Liver (tissue), 8 donors: ENCODE measurements at regions not wholly inside any gene's neighbourhood (a gene's known extent, or its start where the extent isn't known, plus 50 kb on each side); places are given as distances from the start of the nearest gene placed in this dataset.

Experiments used
- DNase-seq: peaks from one replicate; pipeline ENCODE4 v3.0.0-alpha.2; 2017; ENCODE audit warnings: low spot score
- H3K27ac ChIP-seq, 2 donors: one replicate each; pipeline ENCODE4 v1.7.0; 2013; ENCODE audit warnings: inconsistent platforms in 2 of 2, low read length in 2 of 2, control low read depth in 1 of 2, low read depth in 1 of 2, mild to moderate bottlenecking in 1 of 2
- H3K27me3 ChIP-seq, 4 donors: one replicate each; pipeline versions ENCODE4 v1.6.1 to v1.7.0; 2013; ENCODE audit warnings: low read length in 3 of 4, inconsistent platforms in 1 of 4, mild to moderate bottlenecking in 1 of 4, moderate library complexity in 1 of 4; ENCODE audit not compliant: control insufficient read depth in 4 of 4, insufficient read depth in 4 of 4
- H3K36me3 ChIP-seq, 4 donors: one replicate each; pipeline versions ENCODE4 v1.6.1 to v1.7.0; 2013; ENCODE audit warnings: low read length in 3 of 4, mild to moderate bottlenecking in 3 of 4, low read depth in 1 of 4, moderate library complexity in 1 of 4; ENCODE audit not compliant: control insufficient read depth in 4 of 4, insufficient read depth in 3 of 4
- H3K4me1 ChIP-seq, 4 donors: one replicate each; pipeline versions ENCODE4 v1.6.1 to v1.7.0; 2013; ENCODE audit warnings: low read length in 3 of 4, mild to moderate bottlenecking in 3 of 4, moderate library complexity in 1 of 4; ENCODE audit not compliant: control insufficient read depth in 4 of 4, insufficient read depth in 4 of 4
- H3K4me3 ChIP-seq, 3 donors: one replicate each; pipeline versions ENCODE4 v1.6.1 to v1.7.0; 2013; ENCODE audit warnings: low read length in 3 of 3, control low read depth in 1 of 3, low read depth in 1 of 3, mild to moderate bottlenecking in 1 of 3
- H3K9ac ChIP-seq, 2 donors: one replicate each; pipeline ENCODE4 v1.7.0; 2013; ENCODE audit warnings: low read length in 2 of 2, mild to moderate bottlenecking in 2 of 2, moderate library complexity in 2 of 2, control low read depth in 1 of 2, low read depth in 1 of 2
- H3K9me3 ChIP-seq, 4 donors: one replicate each; pipeline versions ENCODE4 v1.6.1 to v1.7.0; 2013; ENCODE audit warnings: low read length in 3 of 4; ENCODE audit not compliant: control insufficient read depth in 4 of 4
- CTCF ChIP-seq: fragments of 150-350 bp; IDR thresholded peaks from 2 replicates; pipeline ENCODE4 v1.5.1; 2017; ENCODE audit warnings: improper control_type of control experiment, low read depth, low read length; ENCODE audit not compliant: missing input control
- EGR1 ChIP-seq, 2 donors: IDR thresholded peaks; 2 replicates each; pipeline ENCODE4 v1.6.1; 2016 to 2018; ENCODE audit warnings: antibody characterized with exemption in 2 of 2, low read depth in 2 of 2
- FOXA1 ChIP-seq: IDR thresholded peaks from 2 replicates; pipeline ENCODE4 v1.6.1; 2016; ENCODE audit warnings: antibody characterized with exemption
- FOXA2 ChIP-seq: IDR thresholded peaks from 2 replicates; pipeline ENCODE4 v1.6.1; 2016; ENCODE audit warnings: antibody characterized with exemption
- GABPA ChIP-seq, 2 donors: IDR thresholded peaks in 1 of 2; conservative IDR thresholded peaks in 1 of 2; 2 replicates each; pipeline ENCODE4 v1.6.1; 2016; ENCODE audit warnings: antibody characterized with exemption in 2 of 2, mild to moderate bottlenecking in 1 of 2, moderate library complexity in 1 of 2
- JUND ChIP-seq, 2 donors: IDR thresholded peaks; 2 replicates each; pipeline ENCODE4 v1.6.1; 2016; ENCODE audit warnings: antibody characterized with exemption in 2 of 2
- NR2F2 ChIP-seq: IDR thresholded peaks from 2 replicates; pipeline ENCODE4 v1.6.1; 2016; ENCODE audit warnings: antibody characterized with exemption
- RAD21 ChIP-seq, 2 donors: IDR thresholded peaks; 2 replicates each; pipeline ENCODE4 v1.6.1; 2016; ENCODE audit warnings: antibody characterized with exemption in 2 of 2, mild to moderate bottlenecking in 2 of 2
- REST ChIP-seq: IDR thresholded peaks from 2 replicates; pipeline ENCODE4 v1.6.1; 2016; ENCODE audit warnings: antibody characterized with exemption, mild to moderate bottlenecking
- RXRA ChIP-seq, 2 donors: IDR thresholded peaks; 2 replicates each; pipeline ENCODE4 v1.6.1; 2017 to 2018; ENCODE audit warnings: antibody characterized with exemption in 2 of 2, mild to moderate bottlenecking in 1 of 2
- YY1 ChIP-seq: IDR thresholded peaks from 2 replicates; pipeline ENCODE4 v1.6.1; 2016; ENCODE audit warnings: antibody characterized with exemption, mild to moderate bottlenecking
- WGBS: extraction: QIAGEN DNeasy Blood & Tissue Kit; methylation state at CpG from one replicate; pipeline ENCODE4 v1.1.7; 2013; 5-methylcytosine and 5-hydroxymethylcytosine counted together
- TF ChIP-seq, protein P1 (sequence below): IDR thresholded peaks from 2 replicates; pipeline ENCODE4 v1.6.1; 2016; ENCODE audit warnings: antibody characterized with exemption
- TF ChIP-seq, protein P2 (sequence below): IDR thresholded peaks from 2 replicates; pipeline ENCODE4 v1.6.1; 2016; ENCODE audit warnings: antibody characterized with exemption
- TF ChIP-seq, protein P3 (sequence below): IDR thresholded peaks from 2 replicates; pipeline ENCODE4 v1.6.1; 2016; ENCODE audit warnings: antibody characterized with exemption
- donor health status: healthy.
- donor health status: healthy.
- donor health status: healthy.
- donor health status: healthy.
- donor health status: healthy.

GRCh38 chr3:13136426-13136825 is 63.2 kb upstream of the IQSEC1 start (continued):
- TF ChIP-seq, protein P1, sequence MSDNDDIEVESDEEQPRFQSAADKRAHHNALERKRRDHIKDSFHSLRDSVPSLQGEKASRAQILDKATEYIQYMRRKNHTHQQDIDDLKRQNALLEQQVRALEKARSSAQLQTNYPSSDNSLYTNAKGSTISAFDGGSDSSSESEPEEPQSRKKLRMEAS, result no peak
- no peak for TF ChIP-seq RXRA (IDR thresholded peaks at IDR 0.05)
- TF ChIP-seq FOXA1, result no peak
- no peak for TF ChIP-seq JUND (IDR thresholded peaks at IDR 0.05)

- no peak overlapping the region for H3K27ac ChIP-seq
- WGBS, result 89% methylated on average over 19 of the region's 19 CpGs
- no peak for DNase-seq
These were observed 62.6 kb upstream of the IQSEC1 start for GRCh38 chr3:13135811-13136321.

DNA sequence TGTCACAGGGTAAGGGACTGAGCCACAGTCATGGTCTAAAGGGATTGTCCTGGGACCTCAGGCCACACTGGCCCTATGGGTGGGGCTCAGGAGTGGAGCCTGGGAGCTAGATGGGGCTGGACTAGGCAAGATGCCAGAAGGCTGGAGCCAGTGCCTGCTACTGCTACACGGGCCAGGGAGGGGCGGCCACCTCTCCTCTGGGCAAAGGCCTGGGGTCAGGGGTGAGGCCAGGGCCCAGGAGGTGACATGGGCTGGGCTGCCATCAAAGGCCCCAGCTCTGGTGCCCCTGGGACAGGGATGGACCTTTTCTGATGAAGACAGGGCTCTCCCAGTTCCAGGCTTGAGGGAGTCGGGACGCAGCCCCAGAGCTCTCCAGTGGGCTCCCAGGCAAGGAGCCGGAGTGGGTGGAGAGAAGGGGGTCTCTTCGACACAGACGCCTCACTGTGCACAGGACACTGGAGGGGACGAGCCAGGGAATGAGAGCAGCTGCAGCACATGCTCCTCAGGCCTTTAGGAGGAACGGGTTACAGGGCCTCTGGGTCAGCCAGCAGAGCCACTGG is 62.1 kb upstream of the IQSEC1 start:
- Histone ChIP-seq H3K9ac (no peak overlapping the region), H3K4me3 (no peak overlapping the region), H3K4me1 (no peaks in the 10 kb centered on the region), H3K27me3 (no peaks in the 10 kb centered on the region), H3K27ac (no peak overlapping the region), H3K9me3 (no peaks in the 10 kb centered on the region), H3K36me3 (no peaks in the 10 kb centered on the region)
- TF ChIP-seq RXRA (IDR thresholded peaks at IDR 0.05) (no peak), RAD21 (IDR thresholded peaks at IDR 0.05) (no peak), NR2F2 (no peak), EGR1 (IDR thresholded peaks at IDR 0.05; ENCODE audit: low read depth in 2 of 2) (no peak), JUND (IDR thresholded peaks at IDR 0.05) (no peak)
- WGBS, result 82% methylated on average over 9 of the region's 9 CpGs
- no peak for DNase-seq

More at GRCh38 chr3:13135811-13136321, 62.6 kb upstream of the IQSEC1 start:
- Histone ChIP-seq H3K36me3 (no peaks in the 10 kb centered on the region), H3K4me3 (no peak overlapping the region), H3K9me3 (no peaks in the 10 kb centered on the region), H3K27me3 (no peaks in the 10 kb centered on the region), H3K9ac (no peak overlapping the region), H3K4me1 (no peaks in the 10 kb centered on the region)
- no peak for TF ChIP-seq JUND (IDR thresholded peaks at IDR 0.05)
- TF ChIP-seq NR2F2, result no peak
- no peak for TF ChIP-seq YY1
- TF ChIP-seq GABPA (IDR thresholded peaks at IDR 0.05 in 1 of 2, conservative IDR thresholded peaks at IDR 0.05 in 1 of 2), result no peak
- TF ChIP-seq, protein P1, result no peak
- TF ChIP-seq, protein P2, sequence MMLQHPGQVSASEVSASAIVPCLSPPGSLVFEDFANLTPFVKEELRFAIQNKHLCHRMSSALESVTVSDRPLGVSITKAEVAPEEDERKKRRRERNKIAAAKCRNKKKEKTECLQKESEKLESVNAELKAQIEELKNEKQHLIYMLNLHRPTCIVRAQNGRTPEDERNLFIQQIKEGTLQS, result no peak
- no peak for TF ChIP-seq REST
- TF ChIP-seq FOXA1, result no peak
- no peak for TF ChIP-seq FOXA2

GRCh38 chr3:13134879-13135206 is 61.6 kb upstream of the IQSEC1 start:
- Histone ChIP-seq H3K36me3 (no peaks in the 10 kb centered on the region), H3K9me3 (no peaks in the 10 kb centered on the region), H3K27ac (no peak overlapping the region), H3K27me3 (no peaks in the 10 kb centered on the region), H3K4me3 (no peak overlapping the region), H3K4me1 (no peaks in the 10 kb centered on the region), H3K9ac (no peak overlapping the region)
- 95% methylated on average over 8 of the region's 8 CpGs for WGBS
- no peak for DNase-seq
- TF ChIP-seq YY1 (no peak), CTCF (no peak), EGR1 (IDR thresholded peaks at IDR 0.05; ENCODE audit: low read depth in 2 of 2) (no peak)
- TF ChIP-seq, protein P3, sequence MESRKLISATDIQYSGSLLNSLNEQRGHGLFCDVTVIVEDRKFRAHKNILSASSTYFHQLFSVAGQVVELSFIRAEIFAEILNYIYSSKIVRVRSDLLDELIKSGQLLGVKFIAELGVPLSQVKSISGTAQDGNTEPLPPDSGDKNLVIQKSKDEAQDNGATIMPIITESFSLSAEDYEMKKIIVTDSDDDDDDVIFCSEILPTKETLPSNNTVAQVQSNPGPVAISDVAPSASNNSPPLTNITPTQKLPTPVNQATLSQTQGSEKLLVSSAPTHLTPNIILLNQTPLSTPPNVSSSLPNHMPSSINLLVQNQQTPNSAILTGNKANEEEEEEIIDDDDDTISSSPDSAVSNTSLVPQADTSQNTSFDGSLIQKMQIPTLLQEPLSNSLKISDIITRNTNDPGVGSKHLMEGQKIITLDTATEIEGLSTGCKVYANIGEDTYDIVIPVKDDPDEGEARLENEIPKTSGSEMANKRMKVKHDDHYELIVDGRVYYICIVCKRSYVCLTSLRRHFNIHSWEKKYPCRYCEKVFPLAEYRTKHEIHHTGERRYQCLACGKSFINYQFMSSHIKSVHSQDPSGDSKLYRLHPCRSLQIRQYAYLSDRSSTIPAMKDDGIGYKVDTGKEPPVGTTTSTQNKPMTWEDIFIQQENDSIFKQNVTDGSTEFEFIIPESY, result no peak
